ENCODE measurements at regions not wholly inside any gene's neighbourhood (a gene's known extent, or its start where the extent isn't known, plus 50 kb on each side); places are given as distances from the start of the nearest gene placed in this dataset.

- Mint-ChIP-seq H3K27ac (no peak overlapping the region), H3K9me3 (no peaks in the 10 kb centered on the region), H3K27me3 (no peaks in the 10 kb centered on the region), H3K4me1 (ENCODE audit: low read depth) (no peaks in the 10 kb centered on the region), H3K4me3 (no peak overlapping the region), H3K36me3 (ENCODE audit: low read depth) (no peaks in the 10 kb centered on the region)
- ATAC-seq (ENCODE audit: poor library complexity) (no peak), DNase-seq (no peak)
- TF ChIP-seq CTCF (IDR thresholded peaks at IDR 0.05) = no peak
- Histone ChIP-seq H3K9me3 (ENCODE audit: control insufficient read depth in 1 of 2, insufficient read depth in 1 of 2, low read length in 2 of 2) (peaks cover 0 to 5% of the 10 kb centered on the region in 2 experiments), H3K4me3 (ENCODE audit: low read length) (no peak overlapping the region), H3K27me3 (ENCODE audit: control insufficient read depth in 1 of 2, insufficient read depth in 2 of 2, low read length in 2 of 2) (no peaks in the 10 kb centered on the region), H3K36me3 (ENCODE audit: insufficient read depth, low read length) (no peaks in the 10 kb centered on the region), H3K27ac (ENCODE audit: low read depth in 1 of 2, low read length in 2 of 2) (no peak overlapping the region), H3K4me1 (ENCODE audit: insufficient read depth, low read length) (no peaks in the 10 kb centered on the region)
- intact Hi-C loops (cut with DNase I, micrococcal nuclease) = no loop called here
- CTCF ChIA-PET = interaction anchor here (3.0 kb wide), 1 partner anchor 112 kb away, joined by 11 read pairs; no protein-coding TSS in a partner anchor
- POLR2A ChIA-PET = no interaction called here
Observed at GRCh38 chr7:155232911-155233310, 64.8 kb upstream of the INSIG1 start.

GRCh38 chr7:155233311-155234157 is 64.1 kb upstream of the INSIG1 start:
- intact Hi-C loops (cut with DNase I, micrococcal nuclease) = loop anchor here in 1 of 2 experiments (1.0 kb wide), 1 partner anchor 112 kb away; no protein-coding TSS in a partner anchor
- DNase-seq (no peak), ATAC-seq (ENCODE audit: poor library complexity) (no peak)
- no peaks in the 10 kb centered on the region for H3K36me3 Mint-ChIP-seq (ENCODE audit: low read depth)
- H3K27me3 ChIP-seq (ENCODE audit: control insufficient read depth in 1 of 2, insufficient read depth in 2 of 2, low read length in 2 of 2) = peaks cover 0 to 2% of the 10 kb centered on the region in 2 experiments
- no peak overlapping the region for H3K4me3 ChIP-seq (ENCODE audit: low read length)
- no peaks in the 10 kb centered on the region for H3K36me3 ChIP-seq (ENCODE audit: insufficient read depth, low read length)
- no peak overlapping the region for H3K27ac Mint-ChIP-seq
- no peak for TF ChIP-seq CTCF (IDR thresholded peaks at IDR 0.05)
- no peaks in the 10 kb centered on the region for H3K9me3 Mint-ChIP-seq
- POLR2A ChIA-PET = no interaction called here
- H3K4me3 Mint-ChIP-seq = no peak overlapping the region
- no peaks in the 10 kb centered on the region for H3K4me1 Mint-ChIP-seq (ENCODE audit: low read depth)
- H3K9me3 ChIP-seq (ENCODE audit: control insufficient read depth in 1 of 2, insufficient read depth in 1 of 2, low read length in 2 of 2) = peaks cover 0 to 5% of the 10 kb centered on the region in 2 experiments
- no peak overlapping the region for H3K27ac ChIP-seq (ENCODE audit: low read depth in 1 of 2, low read length in 2 of 2)
- CTCF ChIA-PET = interaction anchor here (3.0 kb wide), 1 partner anchor 111 kb away, joined by 11 read pairs; no protein-coding TSS in a partner anchor
- H3K4me1 ChIP-seq (ENCODE audit: insufficient read depth, low read length) = no peaks in the 10 kb centered on the region
- H3K27me3 Mint-ChIP-seq = peaks cover 4% of the 10 kb centered on the region

- H3K27me3 ChIP-seq (ENCODE audit: control insufficient read depth in 1 of 2, insufficient read depth in 2 of 2, low read length in 2 of 2) = peaks cover 0 to 2% of the 10 kb centered on the region in 2 experiments
- ChIA-PET CTCF (interaction anchor here (3.0 kb wide), 1 partner anchor 111 kb away, joined by 11 read pairs; no protein-coding TSS in a partner anchor), POLR2A (no interaction called here)
- Mint-ChIP-seq H3K4me3 (no peak overlapping the region), H3K36me3 (ENCODE audit: low read depth) (no peaks in the 10 kb centered on the region), H3K27me3 (peaks cover 8% of the 10 kb centered on the region), H3K4me1 (ENCODE audit: low read depth) (no peaks in the 10 kb centered on the region), H3K9me3 (no peaks in the 10 kb centered on the region), H3K27ac (no peak overlapping the region)
- H3K4me1 ChIP-seq (ENCODE audit: insufficient read depth, low read length) = no peaks in the 10 kb centered on the region
- TF ChIP-seq CTCF (IDR thresholded peaks at IDR 0.05) = no peak
- H3K9me3 ChIP-seq (ENCODE audit: control insufficient read depth in 1 of 2, insufficient read depth in 1 of 2, low read length in 2 of 2) = peaks cover 0 to 5% of the 10 kb centered on the region in 2 experiments
- H3K27ac ChIP-seq (ENCODE audit: low read depth in 1 of 2, low read length in 2 of 2) = no peak overlapping the region
- ATAC-seq (ENCODE audit: poor library complexity) = no peak
- H3K4me3 ChIP-seq (ENCODE audit: low read length) = no peak overlapping the region
- intact Hi-C loops (cut with DNase I, micrococcal nuclease) = loop anchor here in 1 of 2 experiments (1.0 kb wide), 1 partner anchor 111 kb away; no protein-coding TSS in a partner anchor
- no peaks in the 10 kb centered on the region for H3K36me3 ChIP-seq (ENCODE audit: insufficient read depth, low read length)
- peak in 6 of 14 experiments; percentile 6 to 39 (median 20) for DNase-seq
Observed at GRCh38 chr7:155234158-155234492, 63.6 kb upstream of the INSIG1 start.
